Activated B cell treated with CpG ODN at 0.5 μM for 24 hours (primary cell): ENCODE measurements at regions not wholly inside any gene's neighbourhood (a gene's known extent, or its start where the extent isn't known, plus 50 kb on each side); places are given as distances from the start of the nearest gene placed in this dataset.

Experiments
- ATAC-seq: fragments of 200-7000 bp; cut with Tn5 transposase; one replicate; pipeline ENCODE4 v1.10.0; 2021; ENCODE audit warnings: low read depth, mild to moderate bottlenecking, moderate library complexity
- CTCF ChIA-PET: fragments of 350-600 bp; sonication (Branson Sonifier 250); formaldehyde crosslinking; loops from one replicate; lab custom pipeline; 2021; ENCODE audit warnings: antibody characterized with exemption; lab: Charles Lee
- POLR2A ChIA-PET: fragments of 350-600 bp; sonication (Branson Sonifier 250); formaldehyde crosslinking; loops from one replicate; lab custom pipeline; 2021; ENCODE audit warnings: antibody characterized with exemption; lab: Charles Lee
- DNase-seq: peaks from one replicate; pipeline ENCODE4 v3.0.0; 2022
- H3K27ac Mint-ChIP-seq: one replicate; pipeline ENCODE4 v1.8.0; 2020; ENCODE audit warnings: mixed read lengths
- H3K27me3 Mint-ChIP-seq: one replicate; pipeline ENCODE4 v1.8.0; 2021; ENCODE audit warnings: mixed read lengths
- H3K36me3 Mint-ChIP-seq: one replicate; pipeline ENCODE4 v1.8.0; 2021; ENCODE audit warnings: low read depth, mixed read lengths
- H3K4me1 Mint-ChIP-seq: one replicate; pipeline ENCODE4 v1.8.0; 2021; ENCODE audit warnings: mixed read lengths
- H3K4me3 Mint-ChIP-seq: one replicate; pipeline ENCODE4 v1.8.0; 2020; ENCODE audit warnings: mild to moderate bottlenecking, mixed read lengths
- H3K9me3 Mint-ChIP-seq: one replicate; pipeline ENCODE4 v1.8.0; 2020; ENCODE audit warnings: mixed read lengths
- intact Hi-C: fragments of 100-400 bp; cut with micrococcal nuclease; formaldehyde crosslinking; loops from one replicate; pipeline ENCODE4 v1.15.1; 2024
- TF ChIP-seq, protein P1 (sequence below): fragments of 200-600 bp; IDR thresholded peaks from one replicate; pipeline ENCODE4 v1.8.0; 2022; ENCODE audit warnings: antibody characterized with exemption, mild to moderate bottlenecking

DNA sequence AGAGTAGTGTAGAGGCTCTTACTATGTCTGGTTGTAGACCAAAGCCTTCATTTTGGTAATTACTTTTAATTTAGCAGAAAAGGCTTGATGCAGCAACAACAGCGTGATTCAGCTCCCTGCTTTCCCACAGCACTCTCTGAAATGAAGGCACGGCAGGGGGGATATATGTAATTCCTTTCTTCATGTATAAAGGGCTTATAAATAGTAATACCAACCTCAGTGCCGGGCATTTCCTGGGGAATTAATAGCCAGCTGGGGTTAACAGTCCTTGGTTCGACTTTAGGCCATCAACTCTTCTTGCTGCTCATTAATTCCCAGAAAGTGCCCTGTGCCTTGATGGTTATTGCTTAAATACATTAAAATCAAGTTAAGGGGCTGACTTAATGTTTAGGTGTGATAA, 669.0 kb downstream of the ZNF674 start:
- H3K4me1 Mint-ChIP-seq: no peaks in the 10 kb centered on the region
- intact Hi-C loops: no loop called here
- no peak overlapping the region for H3K4me3 Mint-ChIP-seq
- H3K9me3 Mint-ChIP-seq: no peaks in the 10 kb centered on the region
- ChIA-PET CTCF (no interaction called here), POLR2A (no interaction called here)
- no peak for ATAC-seq
- TF ChIP-seq, protein P1, sequence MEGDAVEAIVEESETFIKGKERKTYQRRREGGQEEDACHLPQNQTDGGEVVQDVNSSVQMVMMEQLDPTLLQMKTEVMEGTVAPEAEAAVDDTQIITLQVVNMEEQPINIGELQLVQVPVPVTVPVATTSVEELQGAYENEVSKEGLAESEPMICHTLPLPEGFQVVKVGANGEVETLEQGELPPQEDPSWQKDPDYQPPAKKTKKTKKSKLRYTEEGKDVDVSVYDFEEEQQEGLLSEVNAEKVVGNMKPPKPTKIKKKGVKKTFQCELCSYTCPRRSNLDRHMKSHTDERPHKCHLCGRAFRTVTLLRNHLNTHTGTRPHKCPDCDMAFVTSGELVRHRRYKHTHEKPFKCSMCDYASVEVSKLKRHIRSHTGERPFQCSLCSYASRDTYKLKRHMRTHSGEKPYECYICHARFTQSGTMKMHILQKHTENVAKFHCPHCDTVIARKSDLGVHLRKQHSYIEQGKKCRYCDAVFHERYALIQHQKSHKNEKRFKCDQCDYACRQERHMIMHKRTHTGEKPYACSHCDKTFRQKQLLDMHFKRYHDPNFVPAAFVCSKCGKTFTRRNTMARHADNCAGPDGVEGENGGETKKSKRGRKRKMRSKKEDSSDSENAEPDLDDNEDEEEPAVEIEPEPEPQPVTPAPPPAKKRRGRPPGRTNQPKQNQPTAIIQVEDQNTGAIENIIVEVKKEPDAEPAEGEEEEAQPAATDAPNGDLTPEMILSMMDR: no peak
- H3K27ac Mint-ChIP-seq: no peak overlapping the region
- H3K36me3 Mint-ChIP-seq: no peaks in the 10 kb centered on the region
- H3K27me3 Mint-ChIP-seq: no peaks in the 10 kb centered on the region
- no peak for DNase-seq

DNA sequence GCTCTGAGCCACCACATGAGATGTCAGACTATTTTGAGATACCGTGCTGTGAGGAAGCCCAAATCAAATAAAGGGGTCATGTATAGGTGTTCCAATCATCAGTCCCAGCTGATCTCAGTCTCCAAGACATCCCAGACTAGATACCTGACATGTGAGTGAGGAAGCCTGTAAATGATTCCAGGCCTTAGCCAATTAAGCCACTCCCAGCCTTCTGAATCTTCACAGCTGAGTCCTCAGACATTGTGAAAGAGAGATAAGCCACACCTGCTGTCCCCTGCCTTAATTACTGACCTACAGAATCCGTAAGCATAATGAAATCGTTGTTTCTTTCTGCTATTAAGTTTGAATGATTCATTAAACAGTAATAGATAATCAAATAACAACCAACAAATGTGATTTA, 671.4 kb downstream of the ZNF674 start:
- H3K36me3 Mint-ChIP-seq: no peaks in the 10 kb centered on the region
- H3K4me3 Mint-ChIP-seq: no peak overlapping the region
- no peak overlapping the region for H3K27ac Mint-ChIP-seq
- H3K4me1 Mint-ChIP-seq: no peaks in the 10 kb centered on the region
- POLR2A ChIA-PET: no interaction called here
- CTCF ChIA-PET: no interaction called here
- intact Hi-C loops: no loop called here
- ATAC-seq (no peak), DNase-seq (no peak)
- H3K9me3 Mint-ChIP-seq: no peaks in the 10 kb centered on the region
- H3K27me3 Mint-ChIP-seq: no peaks in the 10 kb centered on the region
- TF ChIP-seq, protein P1: no peak

DNA sequence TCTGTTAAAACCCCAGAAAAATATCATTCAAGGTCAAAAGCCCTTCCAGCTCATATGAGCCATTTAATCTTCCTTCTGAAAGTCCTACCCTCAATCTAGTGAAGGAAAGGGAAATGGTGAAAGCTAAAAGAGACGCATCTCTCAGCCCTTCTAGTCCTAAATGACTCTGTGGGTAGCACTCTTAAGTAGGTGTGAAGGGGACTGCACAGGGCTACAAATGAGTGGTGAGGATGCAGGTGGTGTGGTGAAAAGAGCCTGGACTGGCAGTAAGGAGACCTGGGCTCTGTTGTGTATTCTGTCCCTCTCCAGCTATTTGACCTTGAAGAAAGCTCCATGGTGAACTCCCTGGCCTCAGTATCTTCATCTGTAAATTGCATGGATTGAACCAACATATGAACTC, 671.8 kb upstream of the DIPK2B start:
- H3K27me3 Mint-ChIP-seq: no peaks in the 10 kb centered on the region
- H3K9me3 Mint-ChIP-seq: no peaks in the 10 kb centered on the region
- CTCF ChIA-PET: no interaction called here
- H3K36me3 Mint-ChIP-seq: no peaks in the 10 kb centered on the region
- intact Hi-C loops: no loop called here
- no peak overlapping the region for H3K4me3 Mint-ChIP-seq
- POLR2A ChIA-PET: no interaction called here
- no peaks in the 10 kb centered on the region for H3K4me1 Mint-ChIP-seq
- DNase-seq: no peak
- TF ChIP-seq, protein P1: no peak
- ATAC-seq: no peak
- no peak overlapping the region for H3K27ac Mint-ChIP-seq

DNA sequence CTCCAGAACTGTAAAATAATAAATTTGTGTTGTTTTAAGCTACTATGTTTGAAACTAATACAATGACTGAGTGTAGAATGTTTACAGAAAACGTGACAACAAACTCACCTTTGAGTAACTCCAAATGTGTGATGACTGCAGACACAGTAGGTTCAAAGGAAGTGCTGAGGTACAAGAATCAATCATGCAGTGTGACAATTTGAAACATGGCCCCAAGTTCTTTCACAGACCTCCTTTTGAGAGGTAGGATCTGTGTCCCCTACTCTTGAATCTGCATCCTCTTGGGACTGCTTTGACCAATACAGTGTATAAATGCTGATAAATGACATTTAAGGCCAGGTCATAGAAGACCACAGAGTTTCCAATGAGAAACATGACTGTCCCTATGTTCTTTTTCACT, 667.7 kb upstream of the DIPK2B start:
- no peaks in the 10 kb centered on the region for H3K4me1 Mint-ChIP-seq
- no peak overlapping the region for H3K4me3 Mint-ChIP-seq
- CTCF ChIA-PET: no interaction called here
- POLR2A ChIA-PET: no interaction called here
- TF ChIP-seq, protein P1: no peak
- intact Hi-C loops: no loop called here
- no peaks in the 10 kb centered on the region for H3K27me3 Mint-ChIP-seq
- H3K36me3 Mint-ChIP-seq: no peaks in the 10 kb centered on the region
- ATAC-seq (no peak), DNase-seq (no peak)
- H3K9me3 Mint-ChIP-seq: no peaks in the 10 kb centered on the region
- no peak overlapping the region for H3K27ac Mint-ChIP-seq

DNA sequence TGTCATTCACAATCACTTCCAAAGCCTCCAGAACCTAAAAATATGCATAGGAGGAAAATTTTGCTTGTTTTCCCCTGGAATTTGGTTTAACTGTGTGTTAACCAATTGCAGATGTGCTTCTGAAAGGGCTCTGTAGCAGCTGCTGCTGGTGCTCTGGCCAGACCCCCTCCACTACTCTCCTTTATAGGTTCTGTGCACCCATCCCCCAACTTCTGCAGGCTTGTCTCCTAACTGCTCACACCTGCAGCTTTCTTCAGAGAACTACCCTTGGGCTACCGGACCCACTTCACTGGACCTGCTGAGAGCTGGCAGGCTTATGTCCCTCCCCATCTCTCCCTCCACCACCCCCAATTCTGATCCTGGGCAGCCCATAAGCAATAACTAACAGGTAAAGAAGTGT, 662.1 kb upstream of the DIPK2B start:
- POLR2A ChIA-PET: no interaction called here
- Mint-ChIP-seq H3K36me3 (no peaks in the 10 kb centered on the region), H3K9me3 (no peaks in the 10 kb centered on the region), H3K4me3 (no peak overlapping the region), H3K4me1 (no peaks in the 10 kb centered on the region), H3K27ac (no peak overlapping the region), H3K27me3 (no peaks in the 10 kb centered on the region)
- CTCF ChIA-PET: no interaction called here
- DNase-seq: no peak
- ATAC-seq: no peak
- TF ChIP-seq, protein P1: no peak
- intact Hi-C loops: no loop called here
